ENCODE measurements at regions not wholly inside any gene's neighbourhood (a gene's known extent, or its start where the extent isn't known, plus 50 kb on each side); places are given as distances from the start of the nearest gene placed in this dataset.

- TF ChIP-seq CTCF (IDR thresholded peaks at IDR 0.05; ENCODE audit: low read depth, low read length, missing control alignments): no peak
- no peak overlapping the region for H3K4me3 ChIP-seq (replicated peaks; ENCODE audit: low read depth, low read length)
- DNase-seq (ENCODE audit: extremely low read depth, low read depth): no peak
These were observed 65.7 kb upstream of the CAMK2D start for GRCh38 chr4:113827285-113827684.

- no peak overlapping the region for H3K4me3 ChIP-seq (replicated peaks; ENCODE audit: low read depth, low read length)
- no peak for TF ChIP-seq CTCF (IDR thresholded peaks at IDR 0.05; ENCODE audit: low read depth, low read length, missing control alignments)
- no peak for DNase-seq (ENCODE audit: extremely low read depth, low read depth)
These were observed 64.9 kb upstream of the CAMK2D start for GRCh38 chr4:113826421-113826820.

GRCh38 chr4:113825272-113825671 lies 63.7 kb upstream of the CAMK2D start:
- H3K4me3 ChIP-seq (replicated peaks; ENCODE audit: low read depth, low read length): no peak overlapping the region
- no peak for DNase-seq (ENCODE audit: extremely low read depth, low read depth)
- no peak for TF ChIP-seq CTCF (IDR thresholded peaks at IDR 0.05; ENCODE audit: low read depth, low read length, missing control alignments)

- TF ChIP-seq CTCF (IDR thresholded peaks at IDR 0.05; ENCODE audit: low read depth, low read length, missing control alignments): no peak
- no peak overlapping the region for H3K4me3 ChIP-seq (replicated peaks; ENCODE audit: low read depth, low read length)
- no peak for DNase-seq (ENCODE audit: extremely low read depth, low read depth)
These were observed 62.9 kb upstream of the CAMK2D start for GRCh38 chr4:113824396-113824795.

GRCh38 chr4:113823291-113823659 lies 61.7 kb upstream of the CAMK2D start:
- TF ChIP-seq CTCF (IDR thresholded peaks at IDR 0.05; ENCODE audit: low read depth, low read length, missing control alignments): no peak
- DNase-seq (ENCODE audit: extremely low read depth, low read depth): no peak
- H3K4me3 ChIP-seq (replicated peaks; ENCODE audit: low read depth, low read length): no peak overlapping the region

- no peak for TF ChIP-seq CTCF (IDR thresholded peaks at IDR 0.05; ENCODE audit: low read depth, low read length, missing control alignments)
- H3K4me3 ChIP-seq (replicated peaks; ENCODE audit: low read depth, low read length): no peak overlapping the region
- no peak for DNase-seq (ENCODE audit: extremely low read depth, low read depth)
These were observed 61.2 kb upstream of the CAMK2D start for GRCh38 chr4:113822555-113823290.

GRCh38 chr4:113821856-113822255 lies 60.3 kb upstream of the CAMK2D start:
- no peak overlapping the region for H3K4me3 ChIP-seq (replicated peaks; ENCODE audit: low read depth, low read length)
- TF ChIP-seq CTCF (IDR thresholded peaks at IDR 0.05; ENCODE audit: low read depth, low read length, missing control alignments): no peak
- DNase-seq (ENCODE audit: extremely low read depth, low read depth): no peak

Data from HFF-Myc (cell line).